ENCODE measurements at regions not wholly inside any gene's neighbourhood (a gene's known extent, or its start where the extent isn't known, plus 50 kb on each side); places are given as distances from the start of the nearest gene placed in this dataset.

- H3K27ac Mint-ChIP-seq = no peak overlapping the region
- no peak overlapping the region for H3K4me3 Mint-ChIP-seq
- POLR2A ChIA-PET = no interaction called here
- H3K36me3 Mint-ChIP-seq (ENCODE audit: low read depth) = no peaks in the 10 kb centered on the region
- DNase-seq = no peak
- H3K27me3 Mint-ChIP-seq = no peaks in the 10 kb centered on the region
- CTCF ChIA-PET = no interaction called here
- no peaks in the 10 kb centered on the region for H3K4me1 Mint-ChIP-seq
- peaks cover 8% of the 10 kb centered on the region for H3K9me3 Mint-ChIP-seq
Observed at GRCh38 chr18:34562252-34562870, 147.7 kb upstream of the DTNA start.

- Mint-ChIP-seq H3K27ac (no peak overlapping the region), H3K4me1 (no peaks in the 10 kb centered on the region), H3K36me3 (ENCODE audit: low read depth) (no peaks in the 10 kb centered on the region), H3K9me3 (no peaks in the 10 kb centered on the region), H3K27me3 (no peaks in the 10 kb centered on the region), H3K4me3 (no peak overlapping the region)
- ChIA-PET POLR2A (no interaction called here), CTCF (no interaction called here)
- DNase-seq = no peak
Observed at GRCh38 chr18:34567857-34568256, 142.2 kb upstream of the DTNA start.

GRCh38 chr18:34576622-34577021, 133.5 kb upstream of the DTNA start:
- H3K27me3 Mint-ChIP-seq = no peaks in the 10 kb centered on the region
- peaks cover 6% of the 10 kb centered on the region for H3K9me3 Mint-ChIP-seq
- H3K4me3 Mint-ChIP-seq = no peak overlapping the region
- H3K36me3 Mint-ChIP-seq (ENCODE audit: low read depth) = no peaks in the 10 kb centered on the region
- H3K4me1 Mint-ChIP-seq = no peaks in the 10 kb centered on the region
- H3K27ac Mint-ChIP-seq = no peak overlapping the region
- DNase-seq = no peak
- CTCF ChIA-PET = no interaction called here
- POLR2A ChIA-PET = no interaction called here

GRCh38 chr18:34583895-34584294, 126.2 kb upstream of the DTNA start:
- no peaks in the 10 kb centered on the region for H3K4me1 Mint-ChIP-seq
- CTCF ChIA-PET = no interaction called here
- H3K27ac Mint-ChIP-seq = no peak overlapping the region

GRCh38 chr18:34590503-34590902, 119.6 kb upstream of the DTNA start:
- CTCF ChIA-PET = no interaction called here

More at GRCh38 chr18:34583895-34584294, 126.2 kb upstream of the DTNA start:
- peaks cover 4% of the 10 kb centered on the region for H3K9me3 Mint-ChIP-seq
- POLR2A ChIA-PET = no interaction called here
- no peak for DNase-seq
- no peaks in the 10 kb centered on the region for H3K27me3 Mint-ChIP-seq
- H3K36me3 Mint-ChIP-seq (ENCODE audit: low read depth) = no peaks in the 10 kb centered on the region
- H3K4me3 Mint-ChIP-seq = no peak overlapping the region

GRCh38 chr18:34591920-34592444, 118.1 kb upstream of the DTNA start:
- no peak for DNase-seq
- no peaks in the 10 kb centered on the region for H3K27me3 Mint-ChIP-seq
- H3K36me3 Mint-ChIP-seq (ENCODE audit: low read depth) = no peaks in the 10 kb centered on the region
- CTCF ChIA-PET = no interaction called here
- POLR2A ChIA-PET = no interaction called here
- no peaks in the 10 kb centered on the region for H3K4me1 Mint-ChIP-seq
- no peak overlapping the region for H3K4me3 Mint-ChIP-seq
- no peaks in the 10 kb centered on the region for H3K9me3 Mint-ChIP-seq
- H3K27ac Mint-ChIP-seq = no peak overlapping the region

More at GRCh38 chr18:34590503-34590902, 119.6 kb upstream of the DTNA start:
- H3K9me3 Mint-ChIP-seq = no peaks in the 10 kb centered on the region
- no peak overlapping the region for H3K4me3 Mint-ChIP-seq
- no peaks in the 10 kb centered on the region for H3K4me1 Mint-ChIP-seq
- no peaks in the 10 kb centered on the region for H3K36me3 Mint-ChIP-seq (ENCODE audit: low read depth)
- no peak overlapping the region for H3K27ac Mint-ChIP-seq
- POLR2A ChIA-PET = no interaction called here
- DNase-seq = no peak
- no peaks in the 10 kb centered on the region for H3K27me3 Mint-ChIP-seq

- no peak overlapping the region for H3K27ac Mint-ChIP-seq
- H3K9me3 Mint-ChIP-seq = no peaks in the 10 kb centered on the region
- ChIA-PET POLR2A (no interaction called here), CTCF (no interaction called here)
- DNase-seq = no peak
- H3K27me3 Mint-ChIP-seq = no peaks in the 10 kb centered on the region
- H3K4me1 Mint-ChIP-seq = no peaks in the 10 kb centered on the region
- H3K4me3 Mint-ChIP-seq = no peak overlapping the region
- H3K36me3 Mint-ChIP-seq (ENCODE audit: low read depth) = no peaks in the 10 kb centered on the region
Observed at GRCh38 chr18:34592481-34592880, 117.6 kb upstream of the DTNA start.

- Mint-ChIP-seq H3K27me3 (no peaks in the 10 kb centered on the region), H3K4me1 (no peaks in the 10 kb centered on the region), H3K36me3 (ENCODE audit: low read depth) (no peaks in the 10 kb centered on the region), H3K9me3 (no peaks in the 10 kb centered on the region), H3K4me3 (no peak overlapping the region), H3K27ac (no peak overlapping the region)
- ChIA-PET POLR2A (no interaction called here), CTCF (no interaction called here)
- DNase-seq = no peak
Observed at GRCh38 chr18:34592961-34593382, 117.1 kb upstream of the DTNA start.

GRCh38 chr18:34594266-34594665, 115.8 kb upstream of the DTNA start:
- Mint-ChIP-seq H3K4me3 (no peak overlapping the region), H3K36me3 (ENCODE audit: low read depth) (no peaks in the 10 kb centered on the region)
- CTCF ChIA-PET = no interaction called here

GRCh38 chr18:34595690-34596089, 114.4 kb upstream of the DTNA start:
- POLR2A ChIA-PET = no interaction called here
- no peaks in the 10 kb centered on the region for H3K27me3 Mint-ChIP-seq
- H3K4me1 Mint-ChIP-seq = no peaks in the 10 kb centered on the region
- DNase-seq = no peak
- CTCF ChIA-PET = no interaction called here
- no peak overlapping the region for H3K4me3 Mint-ChIP-seq
- no peak overlapping the region for H3K27ac Mint-ChIP-seq
- no peaks in the 10 kb centered on the region for H3K9me3 Mint-ChIP-seq
- H3K36me3 Mint-ChIP-seq (ENCODE audit: low read depth) = no peaks in the 10 kb centered on the region

More at GRCh38 chr18:34594266-34594665, 115.8 kb upstream of the DTNA start:
- H3K27me3 Mint-ChIP-seq = no peaks in the 10 kb centered on the region
- H3K27ac Mint-ChIP-seq = no peak overlapping the region
- H3K4me1 Mint-ChIP-seq = no peaks in the 10 kb centered on the region
- no peak for DNase-seq
- POLR2A ChIA-PET = no interaction called here
- H3K9me3 Mint-ChIP-seq = no peaks in the 10 kb centered on the region

GRCh38 chr18:34598120-34598635, 111.9 kb upstream of the DTNA start:
- Mint-ChIP-seq H3K4me1 (no peaks in the 10 kb centered on the region), H3K36me3 (ENCODE audit: low read depth) (no peaks in the 10 kb centered on the region), H3K27me3 (no peaks in the 10 kb centered on the region), H3K9me3 (no peaks in the 10 kb centered on the region), H3K4me3 (no peak overlapping the region), H3K27ac (no peak overlapping the region)
- CTCF ChIA-PET = no interaction called here
- POLR2A ChIA-PET = interaction anchor here (0.6 kb wide), 1 partner anchor 772 kb away, joined by 3 read pairs; no protein-coding TSS in a partner anchor
- DNase-seq = no peak

GRCh38 chr18:34600158-34600557, 109.9 kb upstream of the DTNA start:
- H3K27ac Mint-ChIP-seq = no peak overlapping the region
- ChIA-PET POLR2A (no interaction called here), CTCF (no interaction called here)
- H3K4me1 Mint-ChIP-seq = no peaks in the 10 kb centered on the region
- H3K9me3 Mint-ChIP-seq = no peaks in the 10 kb centered on the region
- no peaks in the 10 kb centered on the region for H3K27me3 Mint-ChIP-seq
- H3K36me3 Mint-ChIP-seq (ENCODE audit: low read depth) = no peaks in the 10 kb centered on the region
- no peak overlapping the region for H3K4me3 Mint-ChIP-seq
- DNase-seq = no peak

- no peaks in the 10 kb centered on the region for H3K9me3 Mint-ChIP-seq
- H3K4me1 Mint-ChIP-seq = no peaks in the 10 kb centered on the region
- no peaks in the 10 kb centered on the region for H3K36me3 Mint-ChIP-seq (ENCODE audit: low read depth)
- H3K27me3 Mint-ChIP-seq = no peaks in the 10 kb centered on the region
- H3K4me3 Mint-ChIP-seq = no peak overlapping the region
- no peak overlapping the region for H3K27ac Mint-ChIP-seq
- no peak for DNase-seq
- ChIA-PET POLR2A (no interaction called here), CTCF (no interaction called here)
Observed at GRCh38 chr18:34600874-34601656, 109.0 kb upstream of the DTNA start.

Measured in activated CD4-positive, alpha-beta T cell treated with anti-CD3 and anti-CD28 coated beads, Interleukin-2, amount 10 ng/mL, durations not matched to agents 7 days and 5 days (primary cell).